ENCODE measurements at regions not wholly inside any gene's neighbourhood (a gene's known extent, or its start where the extent isn't known, plus 50 kb on each side); places are given as distances from the start of the nearest gene placed in this dataset.
A peak's percentile ranks its signal among the peaks of the same experiment; 100 is the strongest.
"Not testable (repeated sequence)": the region's sequence is repeated elsewhere in the genome, so short reads cannot be mapped to it uniquely, and the experiment has no call there.

DNA sequence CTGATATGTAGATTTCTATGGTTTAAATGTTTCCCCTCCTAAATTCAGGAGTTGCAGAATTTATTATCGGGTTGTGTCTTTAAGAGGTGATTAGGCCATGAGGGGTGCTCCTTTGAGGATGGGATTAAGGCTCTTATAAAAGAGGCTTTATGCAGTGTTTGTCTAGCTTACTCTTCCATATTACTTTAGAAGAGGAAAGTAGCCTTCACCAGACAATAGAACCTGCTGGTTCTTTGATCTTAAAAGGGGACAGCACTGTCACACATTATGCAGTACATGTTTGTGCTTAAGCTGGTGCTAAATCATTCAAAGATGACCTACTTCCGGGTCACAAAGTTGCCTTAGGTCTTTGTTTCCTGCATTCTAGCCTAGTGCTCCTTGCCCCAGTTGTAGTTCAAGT is 81.0 kb downstream of the CPXCR1 start:
- DNase-seq: no peak

DNA sequence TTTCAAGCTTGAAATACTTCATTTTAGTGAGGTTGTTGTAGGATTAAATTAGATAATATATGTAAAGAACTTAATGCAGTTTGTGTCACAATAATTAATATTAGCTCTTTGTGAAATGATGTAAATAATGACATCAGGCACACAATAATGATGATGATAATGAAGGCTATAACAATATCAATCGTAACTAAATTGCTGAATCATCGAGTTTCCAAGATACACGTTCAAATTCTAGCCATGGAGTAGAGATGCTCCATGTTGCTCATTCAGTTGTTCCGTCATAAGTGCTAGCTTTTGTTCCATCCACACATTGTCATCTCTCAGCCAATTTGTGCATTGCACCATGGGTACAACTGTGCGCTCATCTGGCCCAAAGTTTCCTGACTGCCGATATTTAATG is 83.1 kb downstream of the CPXCR1 start:
- DNase-seq: no peak

DNA sequence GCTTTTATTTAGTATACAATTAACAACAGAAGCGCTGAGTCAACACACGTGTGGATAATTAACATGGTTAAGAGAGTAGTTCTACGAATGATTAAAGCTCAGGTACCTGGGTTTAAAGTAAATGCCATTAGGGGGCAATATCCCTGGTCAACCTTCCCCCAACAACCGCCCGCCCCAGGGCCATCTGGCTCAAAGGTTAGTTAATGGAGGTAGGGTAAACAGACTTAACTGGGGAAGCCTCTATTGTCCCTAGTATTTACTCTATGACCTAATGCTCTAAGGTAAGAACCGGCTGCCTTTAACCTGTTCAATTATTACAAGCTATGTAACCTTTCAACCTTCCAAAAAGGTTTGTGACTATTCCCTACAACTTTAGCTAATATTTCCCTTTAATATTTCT is 90.7 kb downstream of the CPXCR1 start:
- DNase-seq: not testable (repeated sequence)

DNA sequence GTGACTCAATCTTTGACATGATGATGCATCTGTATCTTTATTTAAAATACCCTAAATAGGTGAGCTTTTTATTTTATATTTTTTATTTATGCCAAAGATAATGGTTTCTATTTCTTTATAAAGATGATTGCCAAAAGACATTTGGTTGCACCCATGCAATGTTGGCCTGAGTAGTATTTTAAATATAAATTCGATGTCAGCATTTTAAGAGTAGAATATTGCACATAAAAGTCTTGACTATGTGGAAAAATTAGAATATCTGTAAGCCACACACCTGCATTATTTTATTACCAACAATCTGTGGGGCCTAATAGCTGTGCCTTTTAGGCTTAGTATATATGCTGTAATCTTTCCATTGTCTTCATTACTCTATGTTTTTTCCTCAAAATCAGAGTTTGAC is 91.4 kb downstream of the CPXCR1 start:
- DNase-seq: no peak

DNA sequence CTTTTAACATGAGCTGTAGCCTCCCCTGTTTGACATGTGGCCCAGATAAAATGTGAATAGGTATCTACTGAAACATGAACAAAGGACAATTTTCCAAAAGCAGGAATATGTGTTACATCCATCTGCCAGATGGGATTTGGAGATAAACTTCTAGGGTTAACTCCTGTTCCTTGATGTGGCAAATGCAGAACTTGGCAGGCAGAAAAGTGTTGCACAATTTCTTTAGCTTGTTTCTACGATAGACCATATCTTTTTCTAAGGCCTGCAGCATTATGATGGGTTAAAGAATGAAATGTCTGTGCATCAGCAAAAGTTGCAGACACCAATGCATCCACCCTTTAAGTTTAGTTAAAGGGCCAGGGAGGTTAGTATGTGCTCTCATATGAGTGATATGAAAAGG is 96.8 kb downstream of the CPXCR1 start:
- DNase-seq: not testable (repeated sequence)

DNA sequence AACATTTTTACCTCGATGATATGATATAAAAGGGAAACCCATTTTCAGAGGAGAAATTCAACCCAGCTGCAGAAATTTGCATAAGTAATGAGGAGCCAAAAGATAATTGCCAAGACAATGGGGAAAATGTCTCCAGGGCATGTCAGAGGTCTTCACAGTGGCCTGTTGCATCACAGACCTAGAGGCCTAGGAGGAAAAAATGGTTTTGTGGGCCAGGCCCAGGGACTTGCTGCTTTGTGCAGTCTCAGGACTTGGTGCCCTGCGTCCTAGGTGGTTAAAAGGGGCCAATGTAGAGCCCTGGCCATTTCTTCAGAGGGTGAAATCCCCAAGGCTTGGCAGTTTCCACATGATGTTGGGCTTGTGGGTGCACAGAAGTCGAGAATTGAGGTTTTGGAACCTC is 106.9 kb downstream of the CPXCR1 start:
- DNase-seq: no peak

DNA sequence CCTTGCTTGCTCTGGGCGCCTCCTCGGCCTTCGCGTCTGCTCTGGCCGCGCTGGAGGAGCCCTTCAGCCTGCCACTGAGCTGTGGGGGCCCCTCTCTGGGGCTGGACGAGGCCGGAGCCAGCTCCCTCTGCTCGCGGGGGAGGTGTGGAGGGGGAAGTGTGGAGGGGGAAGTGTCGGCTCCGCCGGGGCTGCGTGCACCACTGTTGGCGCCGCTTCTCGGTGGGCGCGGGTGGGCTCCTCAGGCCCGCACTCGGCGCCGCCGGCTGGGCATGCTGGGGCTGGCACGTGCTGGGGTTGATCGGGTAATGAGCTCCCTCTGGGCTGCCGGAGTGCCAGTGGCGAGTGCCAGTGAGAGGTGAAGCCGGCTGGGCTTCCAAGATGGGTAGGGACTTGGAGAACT is 116.7 kb downstream of the CPXCR1 start:
- no peak for DNase-seq

DNA sequence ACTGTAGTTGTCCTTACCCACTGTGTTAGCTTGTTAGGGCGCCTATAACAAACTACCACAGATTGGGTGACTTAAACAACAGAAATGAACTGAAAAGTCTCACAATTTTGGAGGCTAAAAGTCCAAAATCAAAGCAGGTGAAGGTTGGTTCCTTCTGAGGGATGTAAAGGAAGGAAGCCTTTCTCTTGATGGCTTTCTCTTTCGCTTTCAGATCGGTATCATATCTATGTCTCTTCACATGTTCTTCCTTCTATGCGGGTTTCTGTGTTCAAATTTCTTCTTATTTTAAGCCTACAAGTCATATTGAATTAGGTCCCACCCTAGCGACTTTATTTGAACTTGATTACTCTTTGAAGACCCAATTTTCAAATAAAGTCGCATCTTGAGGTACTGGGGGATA is 118.6 kb downstream of the CPXCR1 start:
- DNase-seq: no peak

DNA sequence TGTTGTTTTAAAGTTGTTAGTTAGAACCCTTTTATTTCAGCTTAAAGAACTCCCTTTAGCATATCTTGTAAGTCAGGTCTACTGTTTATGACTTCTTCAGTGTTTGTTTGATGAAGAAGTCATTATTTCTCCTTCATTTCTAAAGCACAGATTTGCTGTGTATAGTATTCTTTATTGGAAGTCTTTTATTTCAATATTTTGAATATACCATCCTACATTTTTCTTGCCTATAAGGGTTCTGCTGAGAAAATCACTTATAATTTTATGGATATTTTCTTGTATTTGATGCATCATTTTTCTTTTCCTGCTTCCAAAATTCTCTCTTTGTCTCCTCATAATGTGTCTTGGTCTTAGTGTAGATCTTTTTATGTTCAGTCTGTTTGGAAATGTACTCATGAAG is 134.5 kb downstream of the CPXCR1 start:
- no peak for DNase-seq

DNA sequence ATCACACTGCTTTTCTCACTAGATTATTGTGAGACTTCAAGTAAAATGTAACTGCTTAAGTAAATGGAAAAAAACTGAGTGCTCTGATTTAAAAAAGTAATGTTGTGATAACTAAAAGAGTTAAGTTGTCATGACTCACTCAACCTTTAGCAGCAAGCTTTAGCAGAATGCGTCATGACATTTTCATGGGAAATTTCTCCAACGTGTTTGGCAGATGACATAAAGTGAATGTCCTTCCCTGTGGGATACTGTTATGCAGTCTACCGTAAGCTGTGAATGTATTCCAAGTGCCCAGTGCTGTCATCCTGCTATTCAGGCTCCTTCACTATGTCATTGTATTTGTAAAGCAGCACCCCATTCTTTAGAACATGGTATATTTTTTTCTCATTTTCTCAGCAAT is 136.2 kb downstream of the CPXCR1 start:
- DNase-seq: no peak

DNA sequence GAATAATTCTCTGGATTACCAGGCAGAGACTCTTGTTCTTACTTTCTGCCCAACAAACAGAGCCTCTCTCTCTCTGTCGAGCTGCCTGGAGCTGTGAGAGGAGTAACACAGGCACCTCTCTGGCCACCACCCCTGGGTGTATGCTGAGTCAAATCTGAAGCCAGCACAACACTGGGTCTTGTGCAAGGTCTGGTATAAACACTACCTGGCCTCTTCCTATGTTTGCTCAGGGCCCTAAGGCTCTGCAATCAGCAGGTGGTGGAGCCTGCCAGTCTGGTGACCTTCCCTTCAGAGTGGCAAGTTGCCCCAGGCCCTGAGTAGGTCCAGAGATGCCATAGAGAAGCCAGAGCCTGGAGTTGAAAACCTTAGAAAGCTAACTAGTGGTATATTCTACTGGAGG is 139.9 kb downstream of the CPXCR1 start:
- DNase-seq: no peak

DNA sequence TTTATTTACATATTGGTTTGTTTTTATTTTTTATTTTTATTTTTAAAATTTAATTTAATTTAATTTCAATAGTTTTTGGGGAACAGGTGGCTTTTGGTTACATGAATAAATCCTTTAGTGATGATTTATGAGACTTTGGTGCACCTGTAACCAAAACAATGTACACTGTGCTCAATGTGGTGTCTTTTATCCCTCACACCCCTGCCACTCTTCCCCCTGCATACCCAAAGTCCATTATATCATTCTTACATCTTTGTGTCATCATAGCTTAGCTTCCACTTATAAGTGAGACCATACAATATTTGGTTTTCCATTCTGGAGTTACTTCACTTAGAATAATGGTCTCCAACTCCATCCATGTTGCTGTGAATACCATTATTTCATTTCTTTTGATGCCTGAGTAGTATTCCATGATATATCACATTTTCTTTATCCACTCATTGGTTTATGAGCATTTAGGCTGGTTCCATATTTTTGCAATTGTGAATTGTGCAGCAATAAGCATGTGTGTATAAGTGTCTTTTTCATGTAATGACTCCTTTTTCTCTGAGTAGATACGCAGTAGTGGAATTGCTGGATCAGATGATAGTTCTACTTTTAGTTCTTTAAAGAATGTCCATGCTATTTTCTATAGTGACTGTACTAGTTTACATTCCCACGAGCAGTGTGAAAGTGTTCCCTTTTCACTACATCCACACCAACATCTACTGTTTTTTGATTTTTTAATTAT is 157.1 kb downstream of the CPXCR1 start:
- DNase-seq: peak in 1 of 5 donors; percentile 11

DNA sequence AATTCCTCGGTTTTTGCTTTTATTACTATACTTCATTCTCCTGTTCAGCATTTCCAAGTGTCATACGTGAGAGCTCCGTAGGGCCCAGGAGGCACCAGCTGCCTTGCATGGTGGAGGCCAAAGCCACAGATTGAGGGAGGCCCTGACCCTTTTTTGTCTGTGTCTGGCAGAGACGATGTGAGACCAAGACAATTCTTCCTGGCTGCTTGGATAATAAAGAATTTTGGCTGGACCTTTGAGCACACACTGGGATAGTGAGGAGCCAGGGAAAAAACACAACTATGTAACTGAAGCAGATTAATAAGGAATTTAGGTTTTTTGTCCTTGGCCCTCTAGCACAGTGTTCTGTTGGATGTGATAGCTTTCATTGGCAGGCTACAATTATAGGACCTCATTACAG is 161.0 kb downstream of the CPXCR1 start:
- DNase-seq: no peak

DNA sequence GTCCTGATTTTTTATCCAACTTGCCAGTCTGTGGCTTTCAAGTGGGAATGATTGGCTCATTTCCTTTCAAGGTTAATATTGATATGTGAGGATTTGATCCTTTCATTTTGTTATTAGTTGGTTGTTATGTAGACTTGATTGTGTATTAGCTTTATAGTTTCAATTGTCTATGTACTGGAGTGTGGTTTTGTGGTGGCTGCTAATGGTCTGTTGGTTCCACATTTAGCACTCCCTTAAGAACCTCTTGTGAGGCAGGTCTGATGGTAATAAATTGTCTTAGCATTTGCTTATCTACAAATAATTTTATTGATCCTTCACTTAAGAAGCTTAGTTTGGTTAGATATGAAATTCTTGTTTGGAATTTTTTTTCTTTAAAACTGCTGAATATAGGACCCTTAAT is 190.6 kb downstream of the CPXCR1 start:
- DNase-seq: no peak

DNA sequence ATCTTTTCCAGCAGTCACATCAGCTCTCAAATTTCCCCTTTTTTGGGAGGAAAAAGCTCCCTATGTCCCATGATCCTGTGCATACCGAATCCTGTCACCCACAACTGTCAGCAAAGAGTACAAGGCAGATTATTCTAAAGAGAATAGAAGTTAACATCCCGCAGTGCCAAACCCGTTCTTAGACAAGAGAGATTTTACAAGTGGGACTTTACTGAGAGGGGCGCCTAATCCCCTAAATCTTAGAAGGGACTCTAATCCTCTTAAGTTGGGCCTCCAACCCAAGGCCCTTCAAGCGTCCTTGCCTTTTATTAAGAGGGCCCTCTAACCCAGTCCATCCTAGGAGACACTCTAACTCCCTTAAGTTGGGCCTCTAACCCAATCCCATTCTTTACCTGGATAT is 193.9 kb downstream of the CPXCR1 start:
- no peak for DNase-seq

DNA sequence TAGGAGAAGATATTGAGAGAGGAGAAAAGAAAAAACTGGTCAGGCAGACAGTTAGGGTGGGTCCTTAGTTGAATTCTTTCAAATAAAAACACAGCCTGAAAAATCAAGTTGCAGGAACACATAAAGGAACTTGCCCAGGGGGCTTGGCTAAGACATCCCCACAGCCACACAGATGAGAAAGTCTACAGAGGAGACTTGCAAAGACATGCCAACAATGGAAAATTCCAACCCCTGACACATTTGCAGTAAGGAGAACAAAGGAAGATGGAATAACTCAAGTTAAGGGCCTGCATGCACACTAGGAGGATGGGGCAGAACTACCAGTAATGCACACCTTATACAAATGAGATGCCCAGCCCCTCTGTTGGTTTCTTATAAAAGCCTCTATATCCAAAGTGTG is 197.6 kb downstream of the CPXCR1 start:
- no peak for DNase-seq

DNA sequence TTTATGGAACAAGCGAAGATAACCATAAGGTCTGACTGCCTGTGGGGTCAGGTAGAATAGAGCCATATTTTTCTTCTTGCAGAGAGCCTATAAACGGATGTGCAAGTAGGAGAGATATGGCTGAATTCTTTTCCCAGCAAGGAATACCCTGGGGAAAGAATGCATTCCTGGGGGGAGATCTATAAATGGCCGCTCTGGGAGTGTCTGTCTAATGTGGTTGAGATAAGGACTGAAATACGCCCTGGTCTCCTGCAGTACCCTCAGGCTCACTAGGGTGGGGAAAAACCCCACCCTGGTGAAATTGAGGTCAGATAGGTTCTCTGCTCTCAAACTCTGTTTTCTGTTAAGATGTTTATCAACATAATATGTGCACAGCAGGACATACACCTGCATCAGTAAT is 209.0 kb downstream of the CPXCR1 start:
- not testable (repeated sequence) for DNase-seq

DNA sequence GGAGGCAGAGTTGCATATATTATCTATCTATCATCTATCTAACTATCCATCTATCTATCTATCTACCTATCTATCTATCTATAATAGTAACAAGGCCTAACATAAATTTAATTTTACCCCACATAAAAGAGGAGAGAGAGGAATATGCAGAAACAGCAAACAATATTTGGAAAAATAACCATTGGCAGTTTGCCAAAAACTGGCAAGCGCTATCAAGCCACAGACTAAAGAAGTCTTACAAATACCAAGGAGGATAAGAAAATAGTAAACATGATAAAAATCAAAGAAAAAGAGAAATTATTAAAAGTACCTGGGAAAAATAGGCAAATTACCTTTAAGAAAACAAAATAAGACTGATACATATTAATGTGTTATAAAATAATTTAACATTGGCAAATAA is 230.8 kb downstream of the CPXCR1 start:
- no peak for DNase-seq

DNA sequence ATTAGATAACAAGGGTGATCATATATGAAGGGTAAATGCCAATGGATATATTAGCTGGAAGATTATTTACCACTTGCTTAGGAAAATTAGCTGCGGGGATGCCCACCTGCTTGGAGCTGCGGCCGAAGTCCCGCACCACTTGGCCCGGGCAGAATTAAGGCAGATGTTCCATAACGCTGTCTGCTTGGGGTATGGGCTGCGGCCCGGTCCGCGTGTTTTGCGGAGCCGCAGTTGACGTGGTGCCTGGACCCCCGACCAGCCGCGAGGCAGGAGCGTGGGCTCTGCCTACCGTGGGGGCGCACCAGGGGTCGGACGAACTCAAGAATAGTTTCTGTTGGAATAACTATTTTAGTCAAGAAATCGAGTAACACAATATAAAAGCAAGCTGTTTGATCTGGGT is 235.2 kb downstream of the CPXCR1 start:
- no peak for DNase-seq

DNA sequence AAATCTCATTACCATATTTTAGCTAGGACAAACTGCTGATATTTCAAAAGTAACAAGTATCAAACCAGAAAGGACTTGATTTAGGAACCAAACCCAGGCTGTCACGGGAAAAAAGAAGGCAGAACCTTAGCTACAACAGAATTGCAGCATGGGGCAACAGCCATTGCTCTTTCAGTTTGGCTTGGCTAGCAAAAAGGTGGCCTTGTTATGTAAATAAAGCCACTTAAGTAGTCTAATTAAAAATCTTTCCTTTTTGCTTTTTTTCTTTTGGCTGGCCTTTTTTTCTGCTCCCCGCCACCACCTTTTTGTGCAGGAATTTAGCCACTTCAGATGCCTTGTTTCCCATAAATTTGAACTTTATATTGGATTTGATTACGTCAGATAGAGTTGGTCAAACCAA is 235.9 kb downstream of the CPXCR1 start:
- no peak for DNase-seq

DNA sequence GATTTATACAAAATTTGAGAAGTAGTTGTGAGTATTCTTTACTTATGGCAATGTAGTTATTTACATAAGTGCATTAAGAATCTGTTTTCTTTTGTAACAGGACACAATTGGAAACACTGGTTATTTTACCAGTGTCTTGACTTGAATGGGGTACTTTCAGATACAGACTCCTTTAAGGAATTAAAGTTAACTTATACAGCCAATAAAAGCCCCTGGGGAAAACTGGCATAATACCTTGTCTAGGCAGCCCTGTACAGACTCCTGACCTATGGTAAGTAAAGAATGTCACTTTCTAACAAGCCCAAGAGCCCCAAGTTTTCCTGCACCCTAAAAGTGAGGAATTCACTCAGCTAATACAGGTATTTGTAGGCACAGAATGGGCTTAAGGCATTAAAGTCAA is 241.8 kb downstream of the CPXCR1 start:
- DNase-seq: no peak

DNA sequence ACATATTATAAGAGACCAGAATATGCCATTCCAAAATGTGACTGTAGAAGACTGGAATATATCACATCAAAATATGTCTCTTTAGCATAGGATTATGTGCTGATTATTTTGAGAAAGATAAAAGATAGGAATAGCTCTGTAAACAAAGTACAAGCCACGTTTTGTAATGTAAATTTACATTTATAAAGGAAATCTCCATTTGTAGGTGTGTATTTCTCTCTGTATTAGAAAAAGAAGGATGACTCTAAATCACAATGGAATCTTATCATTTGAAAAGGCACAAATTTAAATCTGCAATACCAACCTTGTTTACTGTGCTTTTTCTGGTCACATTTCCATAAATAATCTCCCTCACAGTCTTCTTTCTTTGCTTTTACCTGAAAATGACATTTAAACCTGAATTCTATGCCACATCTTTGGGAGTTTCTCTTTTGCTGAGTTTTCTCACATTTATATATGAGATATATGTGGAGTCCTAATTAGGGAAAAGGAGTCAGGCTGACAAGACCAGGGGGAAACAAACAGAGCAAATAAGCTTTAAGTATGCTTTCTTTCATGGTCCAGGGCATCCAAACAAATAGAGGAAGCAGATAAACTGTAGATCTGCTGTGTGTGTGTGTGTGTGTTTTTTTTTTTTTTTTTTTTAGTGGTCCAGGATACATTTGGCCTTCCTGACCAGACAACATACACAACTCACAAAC is 244.0 kb downstream of the CPXCR1 start:
- DNase-seq: no peak

DNA sequence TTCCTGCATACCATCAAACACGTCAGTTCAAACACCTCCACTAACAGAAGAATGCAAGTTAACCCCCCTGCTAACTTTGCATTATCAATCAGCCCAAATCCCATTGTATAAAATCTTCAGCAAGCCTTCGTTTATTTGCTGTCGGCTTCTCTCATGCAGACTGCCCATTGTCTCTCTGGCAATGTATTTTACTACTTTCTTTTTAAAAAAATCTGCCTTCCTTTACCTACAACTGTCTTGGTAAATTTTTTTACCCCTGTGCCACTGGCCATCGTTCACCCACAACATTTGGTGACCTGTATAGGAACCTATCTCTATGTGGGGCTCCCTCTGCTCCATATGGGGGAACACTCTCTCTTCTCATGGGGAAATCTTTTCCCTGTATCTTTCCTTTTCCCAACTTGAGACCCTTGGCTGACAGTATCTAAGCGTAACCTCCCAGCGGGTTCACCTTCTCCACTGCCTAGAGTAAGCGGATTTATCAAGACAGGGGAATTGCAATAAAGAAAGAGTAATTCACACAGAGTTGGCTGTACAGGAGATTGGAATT is 244.6 kb downstream of the CPXCR1 start:
- DNase-seq: no peak

DNA sequence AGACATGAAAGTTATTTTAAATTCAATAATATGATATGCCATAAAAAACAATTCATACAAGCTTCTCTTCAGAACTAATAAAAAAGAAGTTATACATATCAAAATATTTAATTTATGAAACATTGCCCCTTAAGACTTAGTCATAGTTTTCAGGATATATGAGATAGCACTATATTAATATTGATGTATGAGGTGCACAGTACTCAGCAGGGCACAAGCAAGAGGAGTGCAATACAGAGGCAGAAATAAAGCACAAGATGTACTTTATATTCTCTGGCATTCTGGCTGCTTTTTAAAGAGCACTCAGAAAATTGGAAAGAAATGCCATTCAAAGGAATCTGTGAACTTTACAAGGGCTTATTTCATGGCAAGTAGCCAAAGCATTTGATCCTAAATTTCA is 274.9 kb downstream of the CPXCR1 start:
- no peak for DNase-seq

DNA sequence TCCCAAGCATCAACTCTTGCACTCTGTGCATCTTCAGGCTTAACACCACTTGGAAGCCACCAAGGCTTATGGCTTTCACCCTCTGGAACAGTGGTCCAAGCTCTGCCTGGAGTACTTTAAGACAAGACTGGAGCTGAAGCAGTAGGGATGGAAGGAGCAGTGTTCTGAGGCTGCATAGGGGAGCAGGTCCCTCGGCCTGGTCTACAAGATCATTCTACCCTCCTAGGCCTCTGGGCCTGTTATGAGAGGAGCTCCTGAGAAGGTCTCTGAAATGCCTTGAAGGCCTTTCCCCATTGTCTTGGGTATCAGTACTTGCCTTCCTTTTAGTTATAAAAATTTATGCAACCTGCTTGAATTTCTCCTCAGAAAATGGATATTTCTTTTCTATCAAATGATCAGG is 286.7 kb downstream of the CPXCR1 start:
- DNase-seq: no peak
